Left renal pelvis (tissue), 4 donors: ENCODE measurements at regions not wholly inside any gene's neighbourhood (a gene's known extent, or its start where the extent isn't known, plus 50 kb on each side); places are given as distances from the start of the nearest gene placed in this dataset.

ENCODE experiments used
- DNase-seq, 4 donors: peaks; one replicate each; pipeline ENCODE4 v3.0.0-alpha.2; 2013; ENCODE audit warnings: low read depth in 4 of 4, low spot score in 3 of 4

- DNase-seq: peak; percentile 1 to 14 (median 3)
Measured at GRCh38 chr2:162890690-162891311, 52.2 kb upstream of the KCNH7 start.

- no peak for DNase-seq
Measured at GRCh38 chr2:162888652-162889051, 50.1 kb upstream of the KCNH7 start.
